Motor neuron (in vitro differentiated cells): ENCODE measurements at regions not wholly inside any gene's neighbourhood (a gene's known extent, or its start where the extent isn't known, plus 50 kb on each side); places are given as distances from the start of the nearest gene placed in this dataset.
A peak's percentile ranks its signal among the peaks of the same experiment; 100 is the strongest.

Experiments
- ATAC-seq, 8 experiments: fragments of 200-7000 bp; cut with Tn5 transposase; replicated peaks in 6 of 8; 2 replicates each; pipeline ENCODE4 v1.8.0; 2021; ENCODE audit warnings: mild to moderate bottlenecking in 8 of 8, moderate library complexity in 8 of 8
- H3K27ac ChIP-seq, 2 donors: fragments of 250-450 bp; sonication (Bioruptor Pico); 2 replicates each; pipeline ENCODE4 v1.9.0; 2021; ENCODE audit warnings: antibody characterized with exemption in 2 of 2, mild to moderate bottlenecking in 2 of 2, moderate library complexity in 1 of 2
- H3K4me1 ChIP-seq, 2 donors: fragments of 250-450 bp; sonication (Bioruptor Pico); replicated peaks in 1 of 2; 2 replicates each; pipeline ENCODE4 v1.6.1; 2021; ENCODE audit warnings: antibody characterized with exemption in 2 of 2, mild to moderate bottlenecking in 2 of 2, moderate library complexity in 1 of 2
- H3K4me3 ChIP-seq, 5 donors: fragments of 250-450 bp; sonication (Bioruptor Pico); 2 replicates each; pipeline ENCODE4 v1.9.0; 2021; ENCODE audit warnings: antibody characterized with exemption in 5 of 5, mild to moderate bottlenecking in 5 of 5, moderate library complexity in 4 of 5
- WGBS, 10 experiments: fragments of 450-650 bp; shearing (Covaris generic); methylation state at CpG; one replicate each; pipeline ENCODE4 v1.0.0; 2022; 5-methylcytosine and 5-hydroxymethylcytosine counted together
- in situ Hi-C, 9 experiments: fragments of 400-800 bp; cut with MboI; loops; one replicate each; pipeline ENCODE4 v1.15.0; 2021; ENCODE audit warnings: low sequenced_read_pairs in 9 of 9, low pct_unique_long_range_greater_than_20kb in 2 of 9; ENCODE audit not compliant: unreplicated experiment in 9 of 9

GRCh38 chr2:111662039-111662770 lies 221.8 kb downstream of the ANAPC1 start:
- peak in 1 of 8 experiments; percentile 40 for ATAC-seq
- in situ Hi-C loops: no loop called here
- H3K4me1 ChIP-seq: no peaks in the 10 kb centered on the region
- no peak overlapping the region for H3K4me3 ChIP-seq
- WGBS, 10 experiments: 14 to 94% (median 78%) methylated on average over 2 to 6 of the region's 6 CpGs; no CpG with 5 or more reads in 1 of the 10 experiments
- no peak overlapping the region for H3K27ac ChIP-seq

- in situ Hi-C loops: no loop called here
- Histone ChIP-seq H3K27ac (no peak overlapping the region), H3K4me1 (no peaks in the 10 kb centered on the region), H3K4me3 (no peak overlapping the region)
- no peak for ATAC-seq
- 0 to 81% (median 60%) methylated on average over 1 to 6 of the region's 7 CpGs; no CpG with 5 or more reads in 5 of the 10 experiments for WGBS, 10 experiments
Measured at GRCh38 chr2:111662771-111663470, 221.1 kb downstream of the ANAPC1 start.

DNA sequence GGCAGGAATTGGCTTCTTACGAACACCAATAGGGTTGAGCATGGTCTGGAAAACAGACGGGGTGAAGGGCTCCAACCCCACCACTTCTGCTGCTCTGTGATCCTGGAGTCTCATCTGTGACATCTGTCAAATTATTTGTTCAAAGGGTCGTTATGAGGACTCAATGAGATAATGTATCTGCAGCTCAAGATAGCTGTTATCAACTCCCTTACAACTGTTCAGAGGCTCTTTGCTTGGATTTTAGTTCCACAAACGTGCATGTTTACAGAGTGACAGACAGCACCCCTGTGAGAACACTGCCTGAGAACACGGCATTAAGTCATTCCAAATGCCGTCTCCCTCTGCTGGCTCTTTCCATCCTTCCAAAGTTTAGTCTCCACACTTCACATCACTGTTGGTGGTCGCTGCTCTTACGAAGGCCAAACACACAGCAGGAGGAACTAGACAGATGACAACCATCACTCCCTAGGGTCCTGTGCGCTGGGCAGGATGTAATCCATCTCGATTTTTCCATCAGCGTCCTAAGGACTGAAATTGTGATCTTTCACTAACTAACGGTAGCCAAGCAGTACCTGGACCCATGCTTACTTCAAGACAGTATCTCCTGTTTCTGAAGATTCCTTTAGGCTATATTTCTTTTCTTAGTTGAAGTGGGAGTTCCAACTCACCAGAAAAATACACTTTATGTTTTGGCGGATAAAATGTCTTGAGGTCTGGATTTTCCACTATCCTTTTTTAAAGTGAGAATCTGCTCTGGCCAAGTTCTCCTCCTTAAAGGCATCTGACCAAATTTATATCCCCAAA lies 220.3 kb downstream of the ANAPC1 start:
- in situ Hi-C loops: no loop called here
- no peaks in the 10 kb centered on the region for H3K4me1 ChIP-seq
- WGBS, 10 experiments: 48 to 100% (median 84%) methylated on average over 1 to 13 of the region's 13 CpGs
- H3K27ac ChIP-seq: no peak overlapping the region
- no peak for ATAC-seq
- no peak overlapping the region for H3K4me3 ChIP-seq

DNA sequence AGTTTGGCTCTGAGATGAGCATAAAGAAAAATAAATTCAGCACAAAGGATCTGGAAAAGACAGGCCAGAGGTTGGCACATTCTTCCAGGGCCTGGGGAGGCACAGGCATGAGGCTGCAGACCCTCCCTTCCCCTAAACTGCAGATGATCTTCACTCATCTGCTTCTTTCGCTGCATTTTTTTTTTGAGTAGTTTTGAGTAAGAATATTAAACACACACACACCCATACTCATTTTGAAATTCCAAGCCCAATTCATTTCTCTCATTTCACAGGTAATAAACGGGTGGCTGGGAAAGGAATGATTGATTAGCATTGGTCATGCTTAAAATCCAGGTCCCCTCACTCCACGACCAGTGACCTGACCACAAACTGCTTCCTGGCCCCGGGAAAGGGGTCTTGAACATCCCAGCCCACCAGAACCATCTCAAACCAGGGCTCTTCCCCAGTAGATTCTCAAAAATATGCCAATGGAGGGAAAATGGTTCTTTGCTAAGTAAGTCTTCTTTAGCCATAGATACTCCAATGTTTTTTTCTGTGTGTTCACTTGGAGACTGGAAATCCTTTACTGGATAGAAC lies 219.6 kb downstream of the ANAPC1 start:
- 56 to 100% (median 92%) methylated on average over 1 to 4 of the region's 4 CpGs; no CpG with 5 or more reads in 3 of the 10 experiments for WGBS, 10 experiments
- no peak overlapping the region for H3K27ac ChIP-seq
- no peaks in the 10 kb centered on the region for H3K4me1 ChIP-seq
- no peak for ATAC-seq
- H3K4me3 ChIP-seq: no peak overlapping the region
- in situ Hi-C loops: no loop called here

GRCh38 chr2:111665011-111665410 lies 219.0 kb downstream of the ANAPC1 start:
- Histone ChIP-seq H3K27ac (no peak overlapping the region), H3K4me1 (no peaks in the 10 kb centered on the region), H3K4me3 (no peak overlapping the region)
- no peak for ATAC-seq
- in situ Hi-C loops: no loop called here
- WGBS, 10 experiments: 60 to 100% (median 90%) methylated on average over 1 to 2 of the region's 7 CpGs; no CpG with 5 or more reads in 5 of the 10 experiments

DNA sequence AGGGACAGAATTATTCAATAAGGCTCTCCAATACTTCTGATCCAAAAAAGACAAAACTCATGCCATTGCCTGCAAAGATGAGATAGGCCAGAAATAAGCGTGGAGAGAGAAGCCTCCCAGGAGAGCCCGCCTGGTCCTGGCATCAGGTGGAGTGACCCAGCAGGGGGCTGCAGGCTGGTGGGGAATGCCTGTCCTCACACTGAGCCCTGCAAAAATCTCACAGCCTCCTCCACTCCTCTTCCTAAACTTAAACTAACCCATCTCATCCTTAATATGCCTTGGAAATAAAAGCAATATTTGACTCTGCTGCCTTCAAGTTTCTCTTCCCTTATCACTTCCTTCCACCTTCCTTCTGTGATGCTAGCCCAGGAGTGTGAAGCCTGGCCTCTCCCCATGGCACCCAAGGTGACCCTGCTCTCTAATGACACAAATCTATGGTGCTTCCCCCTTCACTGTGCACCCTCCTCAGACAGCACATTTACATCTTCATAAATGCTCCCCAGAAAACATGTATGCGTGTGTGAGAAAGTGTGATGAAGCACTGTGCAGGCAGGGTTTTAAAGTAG lies 218.4 kb downstream of the ANAPC1 start:
- Histone ChIP-seq H3K27ac (no peak overlapping the region), H3K4me1 (no peaks in the 10 kb centered on the region), H3K4me3 (no peak overlapping the region)
- 80 to 100% (median 99%) methylated on average over 1 to 3 of the region's 3 CpGs; no CpG with 5 or more reads in 2 of the 10 experiments for WGBS, 10 experiments
- no peak for ATAC-seq
- in situ Hi-C loops: no loop called here

DNA sequence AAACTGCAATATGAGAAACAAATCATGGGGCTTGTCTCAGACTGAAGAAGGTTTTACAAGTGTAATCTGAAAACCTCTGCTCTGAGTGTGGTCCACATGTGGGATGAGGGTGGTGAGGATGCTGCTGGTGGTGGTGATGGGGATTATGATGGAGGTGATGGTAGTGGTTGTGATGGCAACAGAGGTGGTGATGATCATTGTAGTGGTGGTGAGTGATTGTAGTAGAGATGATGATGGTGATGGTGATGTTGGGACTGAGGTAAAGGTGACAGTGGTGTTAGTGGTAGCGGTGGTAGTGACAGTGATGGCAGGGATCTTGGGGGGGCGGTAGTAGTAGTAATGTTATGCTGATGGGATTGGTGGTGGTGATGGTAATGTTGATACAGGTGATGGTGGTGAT lies 217.8 kb downstream of the ANAPC1 start:
- in situ Hi-C loops: no loop called here
- no peak overlapping the region for H3K27ac ChIP-seq
- no peaks in the 10 kb centered on the region for H3K4me1 ChIP-seq
- no peak overlapping the region for H3K4me3 ChIP-seq
- 90 to 100% (median 100%) methylated on average over 1 to 2 of the region's 2 CpGs; no CpG with 5 or more reads in 2 of the 10 experiments for WGBS, 10 experiments
- no peak for ATAC-seq

DNA sequence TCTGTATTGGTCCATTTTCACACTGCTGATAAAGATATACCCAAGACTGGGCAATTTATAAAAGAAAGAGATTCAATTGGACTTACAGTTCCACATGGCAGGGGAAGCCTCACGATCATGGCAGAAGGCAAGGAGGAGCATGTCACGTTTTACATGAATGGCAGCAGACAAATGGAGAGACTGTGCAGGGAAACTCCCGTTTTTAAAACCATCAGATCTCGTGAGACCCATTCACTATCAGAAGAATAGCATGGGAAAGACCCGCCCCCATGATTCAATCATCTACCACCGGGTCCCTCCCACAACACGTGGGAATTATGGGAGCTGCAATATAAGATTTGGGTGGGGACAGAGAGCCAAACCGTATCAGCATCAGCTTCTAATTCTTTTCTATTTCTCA lies 217.0 kb downstream of the ANAPC1 start:
- H3K4me1 ChIP-seq: no peaks in the 10 kb centered on the region
- no peak overlapping the region for H3K4me3 ChIP-seq
- 49 to 100% (median 74%) methylated on average over 1 to 8 of the region's 8 CpGs for WGBS, 10 experiments
- no peak for ATAC-seq
- no peak overlapping the region for H3K27ac ChIP-seq
- in situ Hi-C loops: no loop called here

GRCh38 chr2:111667542-111668273 lies 216.3 kb downstream of the ANAPC1 start:
- in situ Hi-C loops: no loop called here
- Histone ChIP-seq H3K4me1 (no peaks in the 10 kb centered on the region), H3K4me3 (no peak overlapping the region), H3K27ac (no peak overlapping the region)
- WGBS, 10 experiments: 60 to 100% (median 83%) methylated on average over 1 to 3 of the region's 3 CpGs; no CpG with 5 or more reads in 2 of the 10 experiments
- ATAC-seq: peak in 3 of 8 experiments; percentile 90 to 95 (median 91)

DNA sequence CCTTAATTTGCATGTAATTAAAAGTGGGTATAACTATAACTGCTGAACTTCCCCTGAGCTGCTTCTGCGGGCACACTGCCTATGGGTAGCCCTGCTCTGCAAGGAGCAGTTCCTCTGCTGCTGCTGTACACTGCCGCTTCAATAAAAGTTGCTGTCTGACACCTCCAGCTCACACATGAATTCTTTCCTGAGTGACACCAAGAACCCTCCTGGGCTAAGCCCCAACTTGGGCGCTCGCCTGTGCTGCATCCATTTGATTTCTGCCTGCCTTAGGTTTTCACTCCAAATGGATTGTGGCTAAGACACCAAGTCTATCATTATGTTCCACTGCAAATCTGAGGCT lies 215.7 kb downstream of the ANAPC1 start:
- H3K27ac ChIP-seq: no peak overlapping the region
- ATAC-seq: no peak
- 80 to 100% (median 88%) methylated on average over 1 to 3 of the region's 4 CpGs; no CpG with 5 or more reads in 4 of the 10 experiments for WGBS, 10 experiments
- H3K4me1 ChIP-seq: no peaks in the 10 kb centered on the region
- no peak overlapping the region for H3K4me3 ChIP-seq
- in situ Hi-C loops: no loop called here

DNA sequence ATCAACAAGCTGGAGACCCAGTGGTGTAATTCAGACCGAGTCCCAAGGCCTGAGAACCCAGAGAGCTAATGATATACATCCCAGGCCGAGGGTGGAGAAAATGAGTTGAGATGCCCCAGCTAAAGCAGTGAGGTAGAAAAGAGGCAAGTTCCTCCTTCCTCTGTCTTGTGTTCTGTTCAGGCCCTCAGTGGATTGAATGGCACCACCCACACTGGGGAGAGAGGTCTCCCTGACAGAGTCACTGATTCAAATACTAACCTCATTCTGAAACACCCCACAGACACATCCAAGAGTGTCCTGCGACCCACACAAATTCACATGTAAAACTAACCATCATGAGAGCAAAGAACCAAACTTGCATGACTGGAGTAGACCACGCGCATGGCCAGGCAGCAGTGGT lies 215.3 kb downstream of the ANAPC1 start:
- H3K4me3 ChIP-seq: no peak overlapping the region
- ATAC-seq: no peak
- in situ Hi-C loops: no loop called here
- 67 to 96% (median 92%) methylated on average over 1 to 4 of the region's 5 CpGs; no CpG with 5 or more reads in 5 of the 10 experiments for WGBS, 10 experiments
- no peak overlapping the region for H3K27ac ChIP-seq
- H3K4me1 ChIP-seq: no peaks in the 10 kb centered on the region
